GM13977 (cell line): ENCODE measurements at regions not wholly inside any gene's neighbourhood (a gene's known extent, or its start where the extent isn't known, plus 50 kb on each side); places are given as distances from the start of the nearest gene placed in this dataset.
"Not testable (repeated sequence)": the region's sequence is repeated elsewhere in the genome, so short reads cannot be mapped to it uniquely, and the experiment has no call there.

Experiments used
- DNase-seq: peaks from one replicate; pipeline ENCODE4 v3.0.0; 2012; ENCODE audit warnings: low spot score
- CTCF ChIP-seq: IDR thresholded peaks from 2 replicates; pipeline ENCODE4 v1.5.1; 2012; ENCODE audit warnings: mild to moderate bottlenecking, control low read depth; ENCODE audit not compliant: insufficient read depth; ENCODE audit errors: extremely low read depth, missing control alignments
- in situ Hi-C: fragments of 300-500 bp; cut with MboI; formaldehyde crosslinking; loops from one replicate; pipeline ENCODE4 v1.12.0; 2022; ENCODE audit warnings: low sequenced_read_pairs, low pct_unique_long_range_greater_than_20kb, mixed read lengths, inconsistent platforms; ENCODE audit not compliant: unreplicated experiment

GRCh38 chr2:131818267-131818973, 290.7 kb downstream of the CCDC74A start:
- in situ Hi-C loops, DNase-seq: not testable (repeated sequence)

DNA sequence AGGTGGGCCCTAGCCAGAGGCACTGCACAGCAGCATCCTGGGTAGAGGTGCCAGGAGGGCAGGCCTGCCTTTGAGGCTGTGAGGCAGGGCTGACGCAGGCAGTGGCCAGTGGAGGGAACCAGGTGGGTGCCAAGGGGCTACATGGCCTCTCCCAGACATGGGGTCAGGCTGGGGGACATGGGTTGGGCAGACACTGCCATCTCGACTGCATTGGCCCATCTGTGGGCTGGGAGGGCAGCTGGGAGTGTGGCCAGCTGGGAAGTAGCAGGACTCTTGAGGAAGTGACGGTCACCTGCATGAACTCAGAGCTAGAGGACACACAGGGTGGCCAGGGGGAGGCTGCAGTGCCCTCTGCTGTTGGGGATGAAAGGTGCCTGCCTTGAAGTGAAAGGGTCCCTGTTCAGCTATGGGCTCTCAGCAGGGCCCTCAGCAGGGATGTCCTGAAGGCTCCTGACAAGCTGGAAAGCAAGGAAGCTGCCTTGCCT, 294.6 kb downstream of the CCDC74A start:
- DNase-seq, in situ Hi-C loops: not testable (repeated sequence)
- TF ChIP-seq CTCF = peak; percentile 22

- DNase-seq, in situ Hi-C loops: not testable (repeated sequence)
These were observed 295.4 kb downstream of the CCDC74A start for GRCh38 chr2:131823058-131823457.

DNA sequence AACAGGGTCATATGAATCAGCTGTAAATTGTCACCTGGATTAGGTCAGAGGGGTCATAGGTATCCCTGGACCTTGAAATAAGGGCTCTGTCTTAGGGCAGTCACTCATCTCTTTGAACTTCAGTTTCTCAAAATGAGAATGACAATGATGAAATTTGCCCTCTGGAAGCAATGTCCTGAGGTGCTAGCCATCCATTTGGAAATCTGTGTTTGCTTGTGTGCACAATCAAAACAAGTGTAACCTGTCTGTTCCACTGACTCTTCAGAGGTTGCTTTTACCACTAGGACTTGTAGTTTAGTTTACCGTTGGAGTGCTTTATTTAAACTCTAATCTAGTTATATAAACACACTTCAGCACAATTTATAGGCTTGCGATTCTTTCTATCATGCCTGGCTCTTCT, 297.3 kb downstream of the CCDC74A start:
- in situ Hi-C loops, DNase-seq: not testable (repeated sequence)

GRCh38 chr2:131827481-131828163, 299.9 kb downstream of the CCDC74A start:
- TF ChIP-seq CTCF = no peak
- DNase-seq = no peak
- in situ Hi-C loops = no loop called here

GRCh38 chr2:131828164-131828561, 300.5 kb downstream of the CCDC74A start:
- in situ Hi-C loops = no loop called here
- no peak for DNase-seq
- no peak for TF ChIP-seq CTCF

GRCh38 chr2:131828633-131829455, 301.2 kb downstream of the CCDC74A start:
- DNase-seq, in situ Hi-C loops: not testable (repeated sequence)

- DNase-seq, in situ Hi-C loops: not testable (repeated sequence)
These were observed 302.0 kb downstream of the CCDC74A start for GRCh38 chr2:131829456-131830241.

GRCh38 chr2:131830242-131830945, 302.7 kb downstream of the CCDC74A start:
- in situ Hi-C loops, DNase-seq: not testable (repeated sequence)

DNA sequence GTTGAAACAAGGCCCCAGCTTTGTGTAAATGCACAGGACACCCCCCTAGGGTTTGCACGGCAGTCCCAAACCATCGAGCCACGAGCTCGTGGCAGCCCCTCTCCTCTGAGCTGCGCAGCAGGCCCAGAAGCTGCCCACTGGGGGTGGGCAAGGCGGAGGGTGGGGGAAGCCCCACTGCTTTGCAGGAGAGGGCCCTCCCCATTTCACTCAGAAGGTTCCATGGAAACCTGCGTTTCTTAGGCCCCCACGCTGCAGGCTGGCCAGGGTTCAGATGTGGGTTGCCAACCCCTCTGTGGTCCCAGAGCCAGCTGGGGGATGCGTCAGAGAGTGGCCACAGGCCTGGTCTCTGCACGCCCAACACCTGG, 303.2 kb downstream of the CCDC74A start:
- DNase-seq, in situ Hi-C loops: not testable (repeated sequence)

GRCh38 chr2:131831450-131832208, 303.9 kb downstream of the CCDC74A start:
- DNase-seq, in situ Hi-C loops: not testable (repeated sequence)

DNA sequence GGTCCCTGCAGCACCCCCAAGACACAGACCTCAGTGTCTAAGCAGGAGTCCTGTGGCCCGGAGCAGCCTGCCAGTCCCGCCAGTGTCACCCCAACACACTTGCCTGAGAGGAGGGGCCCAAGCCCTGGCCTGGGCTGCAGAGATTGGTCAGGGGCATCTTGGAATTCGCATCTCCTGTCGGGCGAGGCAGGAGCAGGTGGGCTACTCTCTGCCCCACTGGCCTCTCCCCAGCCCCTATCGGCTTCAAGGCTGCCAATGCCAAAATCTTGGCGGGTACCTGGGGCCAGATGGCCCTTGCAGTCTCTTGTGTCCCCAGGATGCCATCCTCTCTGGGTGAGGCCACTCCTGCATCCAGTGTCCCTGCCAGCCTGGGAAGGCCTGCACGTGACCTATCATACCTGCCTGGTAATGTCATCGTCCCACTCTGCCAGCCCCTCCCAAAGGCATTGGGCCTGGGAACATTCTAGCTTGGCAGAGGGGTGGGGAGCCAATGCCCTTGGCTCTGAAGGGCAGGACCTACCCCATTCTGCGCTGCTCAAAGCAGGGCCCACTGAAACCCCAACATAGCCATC, 304.6 kb downstream of the CCDC74A start:
- DNase-seq, in situ Hi-C loops: not testable (repeated sequence)
